GM23338 (cell line): ENCODE measurements at regions not wholly inside any gene's neighbourhood (a gene's known extent, or its start where the extent isn't known, plus 50 kb on each side); places are given as distances from the start of the nearest gene placed in this dataset.

Experiments
- ATAC-seq: fragments of 200-7000 bp; cut with Tn5 transposase; 3 replicates; pipeline ENCODE4 v1.9.1; 2020
- DNase-seq: peaks from one replicate; pipeline ENCODE4 v3.0.0-alpha.2; 2015; ENCODE audit warnings: low spot score
- H2AFZ ChIP-seq: fragments of 200-600 bp; sonication (generic); 2 replicates; pipeline ENCODE4 v1.8.0; 2016; ENCODE audit warnings: antibody characterized with exemption, mild to moderate bottlenecking, moderate library complexity
- H3F3A ChIP-seq: fragments of 200-600 bp; sonication (generic); replicated peaks from 2 replicates; pipeline ENCODE4 v1.8.0; 2017; ENCODE audit warnings: antibody characterized with exemption, mixed run types, low read depth
- H3K27ac ChIP-seq: fragments of 200-600 bp; sonication (generic); 2 replicates; pipeline ENCODE4 v1.6.1; 2016; ENCODE audit warnings: low read depth
- H3K27me3 ChIP-seq: fragments of 200-600 bp; sonication (generic); 2 replicates; pipeline ENCODE4 v1.8.0; 2016; ENCODE audit warnings: mild to moderate bottlenecking, mixed run types, moderate library complexity; ENCODE audit not compliant: insufficient read depth
- H3K36me3 ChIP-seq: fragments of 200-600 bp; sonication (generic); 2 replicates; pipeline ENCODE4 v1.8.0; 2016; ENCODE audit warnings: mild to moderate bottlenecking; ENCODE audit not compliant: insufficient read depth
- H3K4me1 ChIP-seq: fragments of 200-600 bp; sonication (generic); 2 replicates; pipeline ENCODE4 v1.8.0; 2016; ENCODE audit warnings: mild to moderate bottlenecking, moderate library complexity; ENCODE audit not compliant: insufficient read depth
- H3K4me2 ChIP-seq: fragments of 200-600 bp; sonication (generic); 2 replicates; pipeline ENCODE4 v1.7.1; 2017; ENCODE audit warnings: mixed run types
- H3K4me3 ChIP-seq: fragments of 200-600 bp; sonication (generic); 2 replicates; pipeline ENCODE4 v1.6.1; 2016; ENCODE audit warnings: mixed run types
- H3K79me2 ChIP-seq: fragments of 200-600 bp; sonication (generic); replicated peaks from 2 replicates; pipeline ENCODE4 v1.8.0; 2017; ENCODE audit warnings: mild to moderate bottlenecking; ENCODE audit not compliant: insufficient read depth
- H3K9me2 ChIP-seq: fragments of 200-600 bp; sonication (generic); 2 replicates; pipeline ENCODE4 v1.8.0; 2017; ENCODE audit not compliant: insufficient read depth
- H4K20me1 ChIP-seq: fragments of 200-600 bp; sonication (generic); replicated peaks from 2 replicates; pipeline ENCODE4 v1.8.0; 2017; ENCODE audit warnings: mild to moderate bottlenecking; ENCODE audit not compliant: insufficient read depth
- H3K27ac Mint-ChIP-seq: 2 replicates; pipeline ENCODE4 v1.8.0; 2020; ENCODE audit warnings: inconsistent platforms, mild to moderate bottlenecking, moderate library complexity, mixed read lengths
- H3K27me3 Mint-ChIP-seq: 3 replicates; pipeline ENCODE4 v1.8.0; 2022; ENCODE audit warnings: low read depth, mild to moderate bottlenecking, moderate library complexity, mixed read lengths, inconsistent platforms; ENCODE audit not compliant: insufficient read depth, poor library complexity
- H3K36me3 Mint-ChIP-seq: 3 replicates; pipeline ENCODE4 v1.8.0; 2021; ENCODE audit warnings: low read depth, mild to moderate bottlenecking, inconsistent platforms, moderate library complexity, mixed read lengths
- H3K4me1 Mint-ChIP-seq: 3 replicates; pipeline ENCODE4 v1.8.0; 2020; ENCODE audit warnings: mild to moderate bottlenecking, inconsistent platforms, mixed read lengths
- H3K4me3 Mint-ChIP-seq: 3 replicates; pipeline ENCODE4 v1.8.0; 2021; ENCODE audit warnings: moderate library complexity, mild to moderate bottlenecking, inconsistent platforms, mixed read lengths
- H3K9me3 Mint-ChIP-seq: 3 replicates; pipeline ENCODE4 v1.8.0; 2020; ENCODE audit warnings: moderate library complexity, mild to moderate bottlenecking, inconsistent platforms, mixed read lengths
- REST ChIP-seq: IDR thresholded peaks from one replicate; pipeline ENCODE4 v1.6.1; 2018; ENCODE audit warnings: antibody characterized with exemption; ENCODE audit not compliant: unreplicated experiment
- ZNF114 ChIP-seq: fragments of 250-450 bp; sonication (Bioruptor Pico); IDR thresholded peaks from 2 replicates; pipeline ENCODE4 v1.5.0; 2020; ENCODE audit warnings: mild to moderate bottlenecking, moderate library complexity
- ZNF462 ChIP-seq: fragments of 250-450 bp; sonication (Bioruptor Pico); IDR thresholded peaks from 2 replicates; pipeline ENCODE4 v1.5.0; 2020; ENCODE audit warnings: mild to moderate bottlenecking, moderate library complexity

GRCh38 chr7:86937363-86937878 is 122.0 kb downstream of the ELAPOR2 start:
- H3K27me3 Mint-ChIP-seq, result no peaks in the 10 kb centered on the region
- Histone ChIP-seq H2AFZ (no peak overlapping the region), H3K27ac (no peak overlapping the region), H3K36me3 (peaks cover 5% of the 10 kb centered on the region; the same call in 1 of the 2 replicates), H3K9me2 (no peaks in the 10 kb centered on the region), H4K20me1 (no peaks in the 10 kb centered on the region), H3F3A (no peaks in the 10 kb centered on the region), H3K27me3 (no peaks in the 10 kb centered on the region), H3K4me1 (no peaks in the 10 kb centered on the region; the same call in 1 of the 2 replicates), H3K4me3 (no peak overlapping the region), H3K4me2 (no peak overlapping the region), H3K79me2 (no peaks in the 10 kb centered on the region)
- ATAC-seq, result no peak
- H3K4me1 Mint-ChIP-seq, result peaks cover 8% of the 10 kb centered on the region; the same call in 2 of the 3 replicates
- H3K27ac Mint-ChIP-seq, result no peak overlapping the region
- no peak for DNase-seq
- H3K9me3 Mint-ChIP-seq, result no peaks in the 10 kb centered on the region
- no peak overlapping the region for H3K4me3 Mint-ChIP-seq
- H3K36me3 Mint-ChIP-seq, result peaks cover 3% of the 10 kb centered on the region; the same call in 1 of the 3 replicates
- TF ChIP-seq ZNF114 (CRISPR knock-in tag), result no peak
- no peak for TF ChIP-seq REST

GRCh38 chr7:86933295-86933845 is 126.1 kb downstream of the ELAPOR2 start:
- no peak overlapping the region for H2AFZ ChIP-seq
- no peaks in the 10 kb centered on the region for H3K27me3 ChIP-seq
- H3K4me2 ChIP-seq, result no peak overlapping the region
- DNase-seq (no peak), ATAC-seq (no peak)
- no peaks in the 10 kb centered on the region for H3K4me1 ChIP-seq
- no peak for TF ChIP-seq ZNF462
- no peak for TF ChIP-seq ZNF114 (CRISPR knock-in tag)
- no peaks in the 10 kb centered on the region for H3F3A ChIP-seq
- Mint-ChIP-seq H3K9me3 (no peaks in the 10 kb centered on the region), H3K27ac (peak overlapping the region; percentile 48; the same call in 1 of the 2 replicates), H3K27me3 (peaks cover 3% of the 10 kb centered on the region), H3K4me1 (peaks cover 6% of the 10 kb centered on the region; the same call in 2 of the 3 replicates), H3K4me3 (no peak overlapping the region), H3K36me3 (peaks cover 3% of the 10 kb centered on the region; the same call in 1 of the 3 replicates)
- H3K4me3 ChIP-seq, result no peak overlapping the region
- H3K9me2 ChIP-seq, result no peaks in the 10 kb centered on the region
- H3K27ac ChIP-seq, result no peak overlapping the region
- H3K79me2 ChIP-seq, result no peaks in the 10 kb centered on the region
- no peaks in the 10 kb centered on the region for H4K20me1 ChIP-seq
- H3K36me3 ChIP-seq, result peaks cover 5% of the 10 kb centered on the region; the same call in 1 of the 2 replicates
